ENCODE measurements at regions not wholly inside any gene's neighbourhood (a gene's known extent, or its start where the extent isn't known, plus 50 kb on each side); places are given as distances from the start of the nearest gene placed in this dataset.

DNA sequence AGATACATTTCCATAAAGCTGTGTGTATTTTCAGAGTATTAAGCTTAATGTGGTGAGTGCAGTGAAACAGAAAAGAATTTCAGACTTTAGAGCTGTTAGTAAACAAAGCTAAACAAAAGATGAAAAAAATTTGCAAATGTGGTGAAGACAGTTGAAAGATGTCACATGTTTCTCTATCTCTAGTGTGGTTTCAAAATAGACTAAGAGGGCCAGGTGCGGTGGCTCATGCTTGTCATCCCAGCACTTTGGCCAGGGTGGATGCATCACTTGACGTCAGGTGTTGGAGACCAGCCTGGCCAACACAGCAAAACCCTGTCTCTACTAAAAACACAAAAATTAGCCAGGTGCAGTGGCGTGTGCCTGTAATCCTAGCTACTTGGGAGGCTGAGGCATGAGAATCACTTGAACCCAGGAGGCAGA, 466.0 kb upstream of the NR2F2 start:
- Histone ChIP-seq H3K9ac (ENCODE audit: low read length) (no peak overlapping the region), H3K14ac (ENCODE audit: low read length) (no peak overlapping the region), H2BK120ac (ENCODE audit: insufficient read depth, low read length, poor library complexity) (no peak overlapping the region), H3K4me1 (ENCODE audit: control insufficient read depth in 1 of 2, insufficient read depth in 2 of 2, low read length in 2 of 2) (peaks cover 4 to 8% of the 10 kb centered on the region in 2 experiments), H3K23ac (ENCODE audit: low read length) (no peak overlapping the region), H3K9me3 (ENCODE audit: insufficient read depth, low read depth, low read length) (no peaks in the 10 kb centered on the region), H3K4me3 (ENCODE audit: low read depth, low read length) (no peak overlapping the region), H3K18ac (ENCODE audit: low read length) (no peak overlapping the region), H3K79me2 (ENCODE audit: control insufficient read depth, insufficient read depth, low read length, poor library complexity) (no peaks in the 10 kb centered on the region), H2BK12ac (ENCODE audit: low read length) (no peak overlapping the region), H4K8ac (ENCODE audit: low read depth, low read length) (no peak overlapping the region), H3K79me1 (ENCODE audit: low read length) (peaks cover 9% of the 10 kb centered on the region), H4K91ac (ENCODE audit: low read depth, low read length) (no peak overlapping the region), H2BK5ac (ENCODE audit: low read depth, low read length, poor library complexity) (no peak overlapping the region), H2AK5ac (ENCODE audit: low read length) (no peak overlapping the region), H3K4ac (ENCODE audit: low read depth, low read length) (no peak overlapping the region), H3K36me3 (ENCODE audit: control insufficient read depth in 1 of 2, insufficient read depth in 2 of 2, low read length in 2 of 2) (no peaks in the 10 kb centered on the region), H2AFZ (ENCODE audit: insufficient read depth, low read length, poor library complexity) (no peak overlapping the region), H4K12ac (ENCODE audit: low read depth, low read length) (no peak overlapping the region), H3K4me2 (ENCODE audit: low read length) (no peak overlapping the region), H3K27ac (ENCODE audit: low read depth, low read length) (no peak overlapping the region), H3K27me3 (ENCODE audit: insufficient read depth, low read length) (no peaks in the 10 kb centered on the region)
- DNase-seq, result peak in 1 of 2 donors; percentile 49
- WGBS (ENCODE audit: extremely low coverage, insufficient coverage, insufficient read length), result no CpG with 5 or more reads among the region's 3 CpGs

DNA sequence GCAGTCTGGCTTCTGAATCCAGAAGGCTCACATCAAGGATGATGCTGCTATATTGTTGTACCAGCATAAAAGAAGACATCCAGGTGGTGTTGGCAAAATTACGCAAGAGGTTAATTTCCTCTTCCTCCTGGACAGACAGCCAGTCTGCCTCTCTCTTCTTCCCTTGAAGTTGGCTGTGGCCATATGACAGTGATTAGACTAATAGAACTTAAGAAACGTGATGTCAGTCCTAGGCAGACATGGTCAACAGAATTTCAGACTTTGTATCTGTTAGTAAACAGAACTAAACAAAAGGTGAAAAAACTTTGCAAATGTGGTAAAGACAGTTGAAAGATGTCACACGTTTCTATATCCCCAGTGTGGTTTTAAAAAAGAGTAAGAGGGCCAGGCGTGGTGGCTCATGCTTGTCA, 465.2 kb upstream of the NR2F2 start:
- no peak overlapping the region for H3K14ac ChIP-seq (ENCODE audit: low read length)
- no peak overlapping the region for H4K91ac ChIP-seq (ENCODE audit: low read depth, low read length)
- H3K23ac ChIP-seq (ENCODE audit: low read length), result no peak overlapping the region
- H3K4me3 ChIP-seq (ENCODE audit: low read depth, low read length), result no peak overlapping the region
- no peak overlapping the region for H3K4ac ChIP-seq (ENCODE audit: low read depth, low read length)
- no peak overlapping the region for H2AK5ac ChIP-seq (ENCODE audit: low read length)
- no peaks in the 10 kb centered on the region for H3K9me3 ChIP-seq (ENCODE audit: insufficient read depth, low read depth, low read length)
- no peak overlapping the region for H2AFZ ChIP-seq (ENCODE audit: insufficient read depth, low read length, poor library complexity)
- H2BK12ac ChIP-seq (ENCODE audit: low read length), result peak overlapping the region; percentile 85
- H3K27me3 ChIP-seq (ENCODE audit: insufficient read depth, low read length), result no peaks in the 10 kb centered on the region
- peaks cover 4 to 8% of the 10 kb centered on the region in 2 experiments for H3K4me1 ChIP-seq (ENCODE audit: control insufficient read depth in 1 of 2, insufficient read depth in 2 of 2, low read length in 2 of 2)
- peaks cover 9% of the 10 kb centered on the region for H3K79me1 ChIP-seq (ENCODE audit: low read length)
- no peak overlapping the region for H2BK5ac ChIP-seq (ENCODE audit: low read depth, low read length, poor library complexity)
- H4K8ac ChIP-seq (ENCODE audit: low read depth, low read length), result no peak overlapping the region
- DNase-seq, result peak in 1 of 2 donors; percentile 66
- no peak overlapping the region for H3K27ac ChIP-seq (ENCODE audit: low read depth, low read length)
- H2BK120ac ChIP-seq (ENCODE audit: insufficient read depth, low read length, poor library complexity), result no peak overlapping the region
- no peak overlapping the region for H3K18ac ChIP-seq (ENCODE audit: low read length)
- no peak overlapping the region for H3K9ac ChIP-seq (ENCODE audit: low read length)
- H3K4me2 ChIP-seq (ENCODE audit: low read length), result no peak overlapping the region
- no peak overlapping the region for H4K12ac ChIP-seq (ENCODE audit: low read depth, low read length)
- WGBS (ENCODE audit: extremely low coverage, insufficient coverage, insufficient read length), result no CpG with 5 or more reads among the region's 4 CpGs
- H3K36me3 ChIP-seq (ENCODE audit: control insufficient read depth in 1 of 2, insufficient read depth in 2 of 2, low read length in 2 of 2), result no peaks in the 10 kb centered on the region
- H3K79me2 ChIP-seq (ENCODE audit: control insufficient read depth, insufficient read depth, low read length, poor library complexity), result no peaks in the 10 kb centered on the region

DNA sequence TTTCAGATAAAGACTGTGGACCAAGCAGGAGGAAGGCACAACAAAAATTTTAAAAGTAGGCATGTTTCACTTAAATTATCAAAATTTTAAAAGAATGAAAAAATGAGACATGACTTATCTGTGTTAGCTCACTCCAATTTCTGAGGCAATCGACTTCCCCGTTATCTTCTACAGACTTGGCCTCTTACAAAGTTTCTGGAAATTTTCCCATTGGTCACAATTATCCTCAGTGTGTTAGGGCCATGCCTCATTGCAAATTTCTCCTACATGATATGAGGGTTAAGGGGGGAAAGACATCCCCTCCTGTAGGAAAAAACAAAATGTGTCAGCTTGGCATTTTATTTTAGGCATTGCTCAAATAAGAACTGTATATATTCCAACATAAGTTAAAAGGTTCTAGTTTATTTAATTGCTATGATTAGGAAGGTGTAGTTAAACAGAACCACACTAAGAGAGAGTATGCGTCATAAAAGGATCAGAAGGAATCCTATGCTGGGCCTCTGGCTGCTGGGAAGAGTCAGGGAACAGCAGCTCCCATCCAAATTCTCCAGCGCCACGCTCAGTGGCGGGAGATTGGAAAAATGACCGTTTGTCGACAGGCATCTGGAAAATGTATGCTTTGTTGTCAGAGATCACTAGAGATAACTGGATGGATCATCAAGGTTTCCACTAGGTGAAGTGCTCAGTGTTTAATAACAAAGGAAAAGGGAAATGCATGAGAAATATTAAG, 463.6 kb upstream of the NR2F2 start:
- no peak overlapping the region for H2AFZ ChIP-seq (ENCODE audit: insufficient read depth, low read length, poor library complexity)
- no CpG with 5 or more reads among the region's 8 CpGs for WGBS (ENCODE audit: extremely low coverage, insufficient coverage, insufficient read length)
- no peak overlapping the region for H2BK120ac ChIP-seq (ENCODE audit: insufficient read depth, low read length, poor library complexity)
- peaks cover 12% of the 10 kb centered on the region for H3K79me1 ChIP-seq (ENCODE audit: low read length)
- H4K91ac ChIP-seq (ENCODE audit: low read depth, low read length), result no peak overlapping the region
- no peak overlapping the region for H2BK12ac ChIP-seq (ENCODE audit: low read length)
- peak; percentile 72 to 84 for DNase-seq
- H4K8ac ChIP-seq (ENCODE audit: low read depth, low read length), result no peak overlapping the region
- H3K4me1 ChIP-seq (ENCODE audit: control insufficient read depth in 1 of 2, insufficient read depth in 2 of 2, low read length in 2 of 2), result peaks cover 4 to 10% of the 10 kb centered on the region in 2 experiments
- H3K9ac ChIP-seq (ENCODE audit: low read length), result no peak overlapping the region
- no peaks in the 10 kb centered on the region for H3K36me3 ChIP-seq (ENCODE audit: control insufficient read depth in 1 of 2, insufficient read depth in 2 of 2, low read length in 2 of 2)
- no peak overlapping the region for H4K12ac ChIP-seq (ENCODE audit: low read depth, low read length)
- H3K27me3 ChIP-seq (ENCODE audit: insufficient read depth, low read length), result no peaks in the 10 kb centered on the region
- no peak overlapping the region for H2BK5ac ChIP-seq (ENCODE audit: low read depth, low read length, poor library complexity)
- no peaks in the 10 kb centered on the region for H3K9me3 ChIP-seq (ENCODE audit: insufficient read depth, low read depth, low read length)
- no peak overlapping the region for H3K23ac ChIP-seq (ENCODE audit: low read length)
- no peak overlapping the region for H3K4ac ChIP-seq (ENCODE audit: low read depth, low read length)
- no peaks in the 10 kb centered on the region for H3K79me2 ChIP-seq (ENCODE audit: control insufficient read depth, insufficient read depth, low read length, poor library complexity)
- no peak overlapping the region for H3K4me3 ChIP-seq (ENCODE audit: low read depth, low read length)
- H3K14ac ChIP-seq (ENCODE audit: low read length), result no peak overlapping the region
- peak overlapping the region; percentile 67 for H3K27ac ChIP-seq (ENCODE audit: low read depth, low read length)
- no peak overlapping the region for H3K18ac ChIP-seq (ENCODE audit: low read length)
- no peak overlapping the region for H3K4me2 ChIP-seq (ENCODE audit: low read length)
- H2AK5ac ChIP-seq (ENCODE audit: low read length), result no peak overlapping the region

DNA sequence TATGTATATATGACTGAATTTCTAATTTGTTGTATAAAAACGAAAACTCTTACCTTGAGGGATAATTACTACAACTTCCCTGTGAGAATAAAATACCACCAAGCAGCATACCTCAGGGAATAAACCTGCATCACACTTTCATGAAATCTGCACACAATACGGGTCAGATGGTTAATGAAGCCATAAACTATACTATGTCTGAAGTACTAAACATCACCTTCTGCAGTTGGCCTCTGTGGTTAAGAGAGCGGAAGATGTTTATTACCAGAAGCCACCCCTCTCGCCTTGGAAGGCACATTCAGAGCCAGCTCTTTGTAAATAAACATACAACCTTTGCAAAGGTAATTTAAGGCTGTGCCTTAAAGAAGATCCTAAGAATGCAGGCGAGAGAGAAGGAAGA, 462.1 kb upstream of the NR2F2 start:
- H4K12ac ChIP-seq (ENCODE audit: low read depth, low read length), result no peak overlapping the region
- H2BK12ac ChIP-seq (ENCODE audit: low read length), result no peak overlapping the region
- no peaks in the 10 kb centered on the region for H3K79me2 ChIP-seq (ENCODE audit: control insufficient read depth, insufficient read depth, low read length, poor library complexity)
- H3K18ac ChIP-seq (ENCODE audit: low read length), result no peak overlapping the region
- H3K4me2 ChIP-seq (ENCODE audit: low read length), result no peak overlapping the region
- no peak overlapping the region for H4K91ac ChIP-seq (ENCODE audit: low read depth, low read length)
- H3K23ac ChIP-seq (ENCODE audit: low read length), result no peak overlapping the region
- no peak overlapping the region for H2AK5ac ChIP-seq (ENCODE audit: low read length)
- H3K4ac ChIP-seq (ENCODE audit: low read depth, low read length), result no peak overlapping the region
- WGBS (ENCODE audit: extremely low coverage, insufficient coverage, insufficient read length), result no CpG with 5 or more reads among the region's 5 CpGs
- no peak overlapping the region for H2BK120ac ChIP-seq (ENCODE audit: insufficient read depth, low read length, poor library complexity)
- no peak overlapping the region for H2AFZ ChIP-seq (ENCODE audit: insufficient read depth, low read length, poor library complexity)
- no peak overlapping the region for H2BK5ac ChIP-seq (ENCODE audit: low read depth, low read length, poor library complexity)
- H3K9ac ChIP-seq (ENCODE audit: low read length), result no peak overlapping the region
- no peaks in the 10 kb centered on the region for H3K27me3 ChIP-seq (ENCODE audit: insufficient read depth, low read length)
- DNase-seq, result no peak
- H3K4me3 ChIP-seq (ENCODE audit: low read depth, low read length), result no peak overlapping the region
- no peak overlapping the region for H4K8ac ChIP-seq (ENCODE audit: low read depth, low read length)
- no peaks in the 10 kb centered on the region for H3K36me3 ChIP-seq (ENCODE audit: control insufficient read depth in 1 of 2, insufficient read depth in 2 of 2, low read length in 2 of 2)
- H3K27ac ChIP-seq (ENCODE audit: low read depth, low read length), result no peak overlapping the region
- no peaks in the 10 kb centered on the region for H3K9me3 ChIP-seq (ENCODE audit: insufficient read depth, low read depth, low read length)
- peaks cover 18% of the 10 kb centered on the region for H3K79me1 ChIP-seq (ENCODE audit: low read length)
- no peak overlapping the region for H3K14ac ChIP-seq (ENCODE audit: low read length)
- peaks cover 6 to 12% of the 10 kb centered on the region in 2 experiments for H3K4me1 ChIP-seq (ENCODE audit: control insufficient read depth in 1 of 2, insufficient read depth in 2 of 2, low read length in 2 of 2)

Measured in trophoblast cell (in vitro differentiated cells and primary cell).